B cell (primary cell): ENCODE measurements at regions not wholly inside any gene's neighbourhood (a gene's known extent, or its start where the extent isn't known, plus 50 kb on each side); places are given as distances from the start of the nearest gene placed in this dataset.

Source experiments
- ATAC-seq: fragments of 200-7000 bp; cut with Tn5 transposase; one replicate; pipeline ENCODE4 v1.10.0; 2021; ENCODE audit warnings: low read depth, mild to moderate bottlenecking, moderate number of reproducible peaks, moderate library complexity
- CTCF ChIA-PET: fragments of 350-600 bp; sonication (Branson Sonifier 250); formaldehyde crosslinking; loops from one replicate; lab custom pipeline; 2021; ENCODE audit warnings: antibody characterized with exemption, inconsistent platforms; lab: Charles Lee
- POLR2A ChIA-PET: fragments of 350-600 bp; sonication (Branson Sonifier 250); formaldehyde crosslinking; loops from one replicate; lab custom pipeline; 2021; ENCODE audit warnings: antibody characterized with exemption; lab: Charles Lee
- DNase-seq: peaks from one replicate; pipeline ENCODE4 v3.0.0; 2013
- H2AFZ ChIP-seq: 2 replicates; pipeline ENCODE4 v1.6.1; 2012; ENCODE audit warnings: mild to moderate bottlenecking, low read depth, low read length; ENCODE audit not compliant: insufficient read depth, poor library complexity, severe bottlenecking
- H3K27ac ChIP-seq, 2 donors: 1 replicate in 1 of 2; 2 replicates in 1 of 2; pipeline ENCODE4 v1.5.1; 2012 to 2013; ENCODE audit warnings: low read length in 2 of 2, mild to moderate bottlenecking in 2 of 2, moderate library complexity in 1 of 2
- H3K27me3 ChIP-seq, 4 experiments: fragments of 200-600 bp in 1 of 4; sonication (generic) in 1 of 4; replicated peaks in 1 of 4; 1 replicate in 2 of 4; 2 replicates in 2 of 4; pipeline versions ENCODE4 v1.6.1 to v1.7.0; 2013 to 2016; ENCODE audit warnings: low read length in 3 of 4, mild to moderate bottlenecking in 2 of 4, mixed read lengths in 1 of 4, moderate library complexity in 1 of 4; ENCODE audit not compliant: insufficient read depth in 4 of 4, control insufficient read depth in 3 of 4; ENCODE audit errors: control extremely low read depth in 1 of 4
- H3K36me3 ChIP-seq, 2 experiments: replicated peaks in 1 of 2; 1 replicate in 1 of 2; 2 replicates in 1 of 2; pipeline versions ENCODE4 v1.6.1 to v1.7.1; 2013; ENCODE audit warnings: low read length in 1 of 2; ENCODE audit not compliant: insufficient read depth in 2 of 2, control insufficient read depth in 1 of 2; ENCODE audit errors: control extremely low read depth in 1 of 2, extremely low read depth in 1 of 2
- H3K4me1 ChIP-seq, 2 donors: fragments of 200-600 bp in 1 of 2; sonication (generic) in 1 of 2; 1 replicate in 1 of 2; 2 replicates in 1 of 2; pipeline versions ENCODE4 v1.5.1 to v1.6.1; 2013 to 2017; ENCODE audit warnings: low read length in 2 of 2; ENCODE audit not compliant: control insufficient read depth in 2 of 2, insufficient read depth in 2 of 2
- H3K4me2 ChIP-seq: replicated peaks from 2 replicates; pipeline ENCODE3; 2012; ENCODE audit warnings: mild to moderate bottlenecking, low read depth, low read length; ENCODE audit not compliant: poor library complexity, severe bottlenecking
- H3K4me3 ChIP-seq, 5 experiments: fragments of 200-600 bp in 1 of 5; sonication (generic) in 1 of 5; 1 replicate in 3 of 5; 2 replicates in 2 of 5; pipeline versions ENCODE4 v1.5.1 to v1.7.0; 2011 to 2016; ENCODE audit warnings: low read length in 4 of 5, mild to moderate bottlenecking in 4 of 5, low read depth in 2 of 5, control low read depth in 1 of 5, moderate library complexity in 1 of 5; ENCODE audit not compliant: insufficient read depth in 1 of 5; ENCODE audit errors: control extremely low read depth in 1 of 5, extremely low read depth in 1 of 5
- H3K79me2 ChIP-seq: fragments of 200-600 bp; sonication (generic); one replicate; pipeline ENCODE4 v1.6.0; 2016; ENCODE audit warnings: low read length; ENCODE audit not compliant: control insufficient read depth, insufficient read depth
- H3K9ac ChIP-seq: fragments of 200-600 bp; sonication (generic); 2 replicates; pipeline ENCODE4 v1.6.1; 2017; ENCODE audit warnings: mild to moderate bottlenecking, low read length, moderate library complexity
- H3K9me3 ChIP-seq, 3 donors: one replicate each; pipeline versions ENCODE4 v1.6.1 to v1.7.1; 2013; ENCODE audit warnings: low read length in 2 of 3; ENCODE audit not compliant: control insufficient read depth in 2 of 3, insufficient read depth in 1 of 3; ENCODE audit errors: control extremely low read depth in 1 of 3
- H4K20me1 ChIP-seq: 2 replicates; pipeline ENCODE4 v1.6.0; 2012; ENCODE audit warnings: mild to moderate bottlenecking, low read length; ENCODE audit not compliant: insufficient read depth, control insufficient read depth, poor library complexity, severe bottlenecking
- H3K27ac Mint-ChIP-seq: one replicate; pipeline ENCODE4 v1.8.0; 2021; ENCODE audit warnings: mixed read lengths
- H3K27me3 Mint-ChIP-seq: one replicate; pipeline ENCODE4 v1.8.0; 2021; ENCODE audit warnings: mixed read lengths
- H3K4me1 Mint-ChIP-seq: one replicate; pipeline ENCODE4 v1.8.0; 2021; ENCODE audit warnings: mixed read lengths
- H3K4me3 Mint-ChIP-seq: one replicate; pipeline ENCODE4 v1.8.0; 2021; ENCODE audit warnings: mixed read lengths
- H3K9me3 Mint-ChIP-seq: one replicate; pipeline ENCODE4 v1.8.0; 2022; ENCODE audit warnings: mixed read lengths; ENCODE audit not compliant: insufficient read depth
- CTCF ChIP-seq: fragments of 200-600 bp; IDR thresholded peaks from one replicate; pipeline ENCODE4 v1.8.0; 2022; ENCODE audit warnings: antibody characterized with exemption, mild to moderate bottlenecking
- EZH2 ChIP-seq: IDR thresholded peaks from 2 replicates; pipeline ENCODE4 v1.6.1; 2012; ENCODE audit warnings: borderline replicate concordance, low read depth, mild to moderate bottlenecking, moderate library complexity, low read length; ENCODE audit not compliant: insufficient read depth, poor library complexity, severe bottlenecking
- WGBS: methylation state at CpG from one replicate; pipeline ENCODE4 v1.1.5; 2013; ENCODE audit warnings: missing lambda C conversion rate; ENCODE audit not compliant: insufficient coverage; 5-methylcytosine and 5-hydroxymethylcytosine counted together
- intact Hi-C: fragments of 100-400 bp; cut with micrococcal nuclease; formaldehyde crosslinking; loops from one replicate; pipeline ENCODE4 v1.10.0; 2022

DNA sequence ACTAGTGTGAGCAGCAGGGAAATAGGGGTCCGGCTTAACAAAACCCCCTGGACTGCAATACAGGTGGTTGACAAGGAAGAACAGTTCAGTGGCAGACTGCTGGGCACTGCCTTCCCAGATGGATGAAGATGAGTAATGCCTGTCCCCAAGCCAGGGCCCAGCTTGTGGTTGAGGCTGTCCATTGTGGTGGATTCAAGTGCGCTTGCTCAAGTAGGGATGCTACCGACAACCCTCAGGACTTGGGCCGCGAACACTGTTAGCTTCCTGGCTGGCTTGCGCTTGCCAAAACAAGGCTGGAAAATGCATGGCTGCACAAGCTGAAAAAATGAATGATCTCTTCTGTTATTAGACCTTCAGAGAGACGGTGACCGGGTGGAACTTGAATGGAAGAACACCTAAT is 116.1 kb upstream of the ACBD5 start:
- ATAC-seq, result no peak
- CTCF ChIA-PET, result interaction anchor here (1.1 to 1.8 kb wide), 2 partner anchors 9 to 133 kb away, joined by 3 to 4 read pairs; no protein-coding TSS in a partner anchor
- 97% methylated on average over 8 of the region's 8 CpGs for WGBS

More for the DNA sequence above, 116.1 kb upstream of the ACBD5 start:
- Mint-ChIP-seq H3K9me3 (no peaks in the 10 kb centered on the region), H3K27me3 (no peaks in the 10 kb centered on the region), H3K4me1 (peaks cover 25% of the 10 kb centered on the region), H3K4me3 (no peak overlapping the region), H3K27ac (no peak overlapping the region)
- POLR2A ChIA-PET, result no interaction called here
- Histone ChIP-seq H3K9me3 (no peaks in the 10 kb centered on the region), H3K4me1 (peaks cover 17 to 25% of the 10 kb centered on the region in 2 donors), H3K27me3 (no peaks in the 10 kb centered on the region), H3K9ac (no peak overlapping the region), H4K20me1 (no peaks in the 10 kb centered on the region), H2AFZ (no peak overlapping the region), H3K79me2 (no peaks in the 10 kb centered on the region), H3K4me3 (no peak overlapping the region), H3K36me3 (no peaks in the 10 kb centered on the region), H3K4me2 (no peak overlapping the region), H3K27ac (no peak overlapping the region)
- intact Hi-C loops, result loop anchor here (5.0 kb wide), 1 partner anchor 464 kb away; no protein-coding TSS in a partner anchor
- TF ChIP-seq EZH2, result no peak
- TF ChIP-seq CTCF, result no peak
- no peak for DNase-seq
